GM06990 (cell line): ENCODE measurements at regions not wholly inside any gene's neighbourhood (a gene's known extent, or its start where the extent isn't known, plus 50 kb on each side); places are given as distances from the start of the nearest gene placed in this dataset.

Source experiments
- DNase-seq: peaks from one replicate; pipeline ENCODE4 v3.0.0-alpha.2; 2011; ENCODE audit not compliant: insufficient read length; ENCODE audit errors: extremely low read depth
- H3K27me3 ChIP-seq: replicated peaks from 2 replicates; pipeline ENCODE4 v1.6.0; 2011; ENCODE audit warnings: low read length; ENCODE audit not compliant: control insufficient read depth, insufficient read depth
- H3K36me3 ChIP-seq: 2 replicates; pipeline ENCODE4 v1.5.1; 2011; ENCODE audit warnings: low read length; ENCODE audit not compliant: control insufficient read depth, insufficient read depth
- H3K4me3 ChIP-seq: replicated peaks from 2 replicates; pipeline ENCODE4 v1.5.1; 2011; ENCODE audit warnings: low read depth, mild to moderate bottlenecking, control low read depth, low read length
- CTCF ChIP-seq: IDR thresholded peaks from 2 replicates; pipeline ENCODE4 v1.5.1; 2011; ENCODE audit warnings: low read length, control low read depth, mild to moderate bottlenecking, inconsistent platforms; ENCODE audit not compliant: insufficient read depth, poor library complexity, severe bottlenecking

GRCh38 chr9:96075111-96075510 lies 199.6 kb downstream of the ERCC6L2 start:
- peaks cover 3% of the 10 kb centered on the region; the same call in 1 of the 2 replicates for H3K27me3 ChIP-seq
- H3K4me3 ChIP-seq = no peak overlapping the region
- no peak for TF ChIP-seq CTCF
- no peaks in the 10 kb centered on the region for H3K36me3 ChIP-seq
- no peak for DNase-seq

- DNase-seq = no peak
- no peaks in the 10 kb centered on the region for H3K36me3 ChIP-seq
- peaks cover 3% of the 10 kb centered on the region; the same call in 1 of the 2 replicates for H3K27me3 ChIP-seq
- TF ChIP-seq CTCF = no peak
- no peak overlapping the region for H3K4me3 ChIP-seq
Measured at GRCh38 chr9:96073531-96074480, 198.3 kb downstream of the ERCC6L2 start.

- no peak for TF ChIP-seq CTCF
- Histone ChIP-seq H3K27me3 (peaks cover 3% of the 10 kb centered on the region; the same call in 1 of the 2 replicates), H3K4me3 (no peak overlapping the region), H3K36me3 (no peaks in the 10 kb centered on the region)
- DNase-seq = no peak
Measured at GRCh38 chr9:96072930-96073329, 197.4 kb downstream of the ERCC6L2 start.

- H3K4me3 ChIP-seq = no peak overlapping the region
- H3K27me3 ChIP-seq = peaks cover 3% of the 10 kb centered on the region; the same call in 1 of the 2 replicates
- no peak for TF ChIP-seq CTCF
- DNase-seq = no peak
- H3K36me3 ChIP-seq = no peaks in the 10 kb centered on the region
Measured at GRCh38 chr9:96071815-96072124, 196.3 kb downstream of the ERCC6L2 start.

- Histone ChIP-seq H3K4me3 (no peak overlapping the region), H3K27me3 (peaks cover 3% of the 10 kb centered on the region; the same call in 1 of the 2 replicates), H3K36me3 (no peaks in the 10 kb centered on the region)
- no peak for DNase-seq
- peak; percentile 61 for TF ChIP-seq CTCF
Measured at GRCh38 chr9:96071076-96071814, 195.8 kb downstream of the ERCC6L2 start.
